ENCODE measurements at regions not wholly inside any gene's neighbourhood (a gene's known extent, or its start where the extent isn't known, plus 50 kb on each side); places are given as distances from the start of the nearest gene placed in this dataset.

GRCh38 chr2:8314063-8314462 lies 367.8 kb upstream of the ID2 start (continued):
- TF ChIP-seq KLF16 (IDR thresholded peaks at IDR 0.05), result peak; percentile 61; the same call in 1 of the 2 replicates
- TF ChIP-seq EP300 (IDR thresholded peaks at IDR 0.05; ENCODE audit: low read length), result peak; percentile 6; the same call in 1 of the 2 replicates
- peak; percentile 94 for TF ChIP-seq SPI1 (IDR thresholded peaks at IDR 0.05; ENCODE audit: borderline replicate concordance, low read depth, low read length)
- no peak for TF ChIP-seq ZNF583 (CRISPR knock-in tag; IDR thresholded peaks at IDR 0.05)
- TF ChIP-seq TCF3 (CRISPR knock-in tag; IDR thresholded peaks at IDR 0.05), result peak; percentile 33; the same call in 1 of the 2 replicates
- TF ChIP-seq TEAD4 (IDR thresholded peaks at IDR 0.05; ENCODE audit: low read length), result peak; percentile 56; the same call in 1 of the 2 replicates
- no peak for TF ChIP-seq TEAD4 (CRISPR knock-in tag; IDR thresholded peaks at IDR 0.05; ENCODE audit: borderline replicate concordance)
- TF ChIP-seq ZBTB17 (CRISPR knock-in tag; IDR thresholded peaks at IDR 0.05), result no peak

GRCh38 chr2:8315531-8316165 lies 366.2 kb upstream of the ID2 start:
- peak; percentile 23 for FAIRE-seq
- POLR2A ChIA-PET, result no interaction called here
- H3K79me2 ChIP-seq (ENCODE audit: control insufficient read depth, insufficient read depth, low read length), result no peaks in the 10 kb centered on the region
- no peak overlapping the region for H3K4me3 ChIP-seq
- H3K36me3 ChIP-seq (ENCODE audit: control insufficient read depth, insufficient read depth, low read length), result no peaks in the 10 kb centered on the region
- DNase-seq (ENCODE audit: extremely low read depth in 1 of 4, low spot score in 3 of 4), result peak; percentile 41 to 61 (median 47)
- no peaks in the 10 kb centered on the region for H3K9me3 ChIP-seq (replicated peaks; ENCODE audit: control insufficient read depth, insufficient read depth, low read depth, low read length)
- CTCF ChIA-PET (ENCODE audit: low intra/inter-chr PET ratio), result no interaction called here
- H3K9me1 ChIP-seq (ENCODE audit: control insufficient read depth, insufficient read depth, low read length), result no peaks in the 10 kb centered on the region
- H4K20me1 ChIP-seq (replicated peaks; ENCODE audit: control insufficient read depth, insufficient read depth, low read length), result peaks cover 3% of the 10 kb centered on the region; the same call in 1 of the 2 replicates
- H3K4me1 ChIP-seq (replicated peaks in 1 of 2; ENCODE audit: control insufficient read depth in 2 of 2, insufficient read depth in 2 of 2, low read length in 2 of 2), result peaks cover 17 to 37% of the 10 kb centered on the region in 2 experiments
- H3K4me2 ChIP-seq (ENCODE audit: insufficient read depth, low read length), result peak overlapping the region; percentile 6; the same call in 1 of the 2 replicates
- BruUV-seq (replicated peaks), result no TSS peak
- intact Hi-C loops (cut with micrococcal nuclease) (loop anchor here (10.0 kb wide), 1 partner anchor 369 kb away; the partner anchor contains the start of gene ID2), in situ Hi-C loops (cut with MboI) (no loop called here)
- 6% methylated on average over 7 of the region's 7 CpGs for WGBS (ENCODE audit: insufficient coverage, low coverage, missing lambda C conversion rate)
- H3K27me3 ChIP-seq (ENCODE audit: control insufficient read depth in 2 of 2, insufficient read depth in 2 of 2, low read length in 2 of 2), result peaks cover 0 to 11% of the 10 kb centered on the region in 2 experiments; a peak in 3 of 5 replicates
- no peak overlapping the region for H3K9ac ChIP-seq (ENCODE audit: insufficient read depth in 1 of 2, low read depth in 2 of 2, low read length in 2 of 2)
- H3K27ac ChIP-seq (ENCODE audit: extremely low read depth, low read depth, low read length), result no peak overlapping the region
- ATAC-seq, result peak; percentile 57
- H2AFZ ChIP-seq (ENCODE audit: low read depth, low read length), result no peak overlapping the region
- TF ChIP-seq ELK3 (CRISPR knock-in tag; IDR thresholded peaks at IDR 0.05), result no peak
- TF ChIP-seq RBM39 (optimal IDR thresholded peaks at IDR 0.05; ENCODE audit: low read depth, low read length), result no peak
- TF ChIP-seq POLR2G (IDR thresholded peaks at IDR 0.05; ENCODE audit: low read depth, low read length), result no peak
- no peak for TF ChIP-seq E4F1 (CRISPR knock-in tag; IDR thresholded peaks at IDR 0.05; ENCODE audit: borderline replicate concordance)
- TF ChIP-seq KAT7 (CRISPR knock-in tag; IDR thresholded peaks at IDR 0.05; ENCODE audit: borderline replicate concordance), result no peak
- TF ChIP-seq MAFF (IDR thresholded peaks at IDR 0.05; ENCODE audit: low read length), result no peak
- TF ChIP-seq JUND (IDR thresholded peaks at IDR 0.05; ENCODE audit: borderline replicate concordance, low read depth, low read length), result no peak
- TF ChIP-seq JUND (tag; IDR thresholded peaks at IDR 0.05; ENCODE audit: borderline replicate concordance, low read depth, low read length), result no peak
- TF ChIP-seq SIX5 (IDR thresholded peaks at IDR 0.05; ENCODE audit: borderline replicate concordance in 1 of 2, insufficient read depth in 1 of 2, low read depth in 1 of 2, low read length in 2 of 2), result no peak
- no peak for TF ChIP-seq ETV1 (tag; conservative IDR thresholded peaks at IDR 0.05; ENCODE audit: low read depth)
- TF ChIP-seq KDM5B (IDR thresholded peaks at IDR 0.05; ENCODE audit: insufficient replicate concordance, low read depth, low read length), result no peak

Data from K562 (cell line).